ENCODE measurements at regions not wholly inside any gene's neighbourhood (a gene's known extent, or its start where the extent isn't known, plus 50 kb on each side); places are given as distances from the start of the nearest gene placed in this dataset.
"Not testable (repeated sequence)": the region's sequence is repeated elsewhere in the genome, so short reads cannot be mapped to it uniquely, and the experiment has no call there.

- no peak for DNase-seq (ENCODE audit: low spot score)
These were observed 679.2 kb upstream of the ZNF804A start for GRCh38 chr2:183919167-183919566.

GRCh38 chr2:183919926-183920325, 678.4 kb upstream of the ZNF804A start:
- no peak for DNase-seq (ENCODE audit: low spot score)

- DNase-seq (ENCODE audit: low spot score): no peak
These were observed 673.0 kb upstream of the ZNF804A start for GRCh38 chr2:183925281-183925680.

GRCh38 chr2:183926433-183926832, 671.9 kb upstream of the ZNF804A start:
- no peak for DNase-seq (ENCODE audit: low spot score)

GRCh38 chr2:183927406-183928325, 670.7 kb upstream of the ZNF804A start:
- no peak for DNase-seq (ENCODE audit: low spot score)

GRCh38 chr2:183935005-183935404, 663.3 kb upstream of the ZNF804A start:
- no peak for DNase-seq (ENCODE audit: low spot score)

- no peak for DNase-seq (ENCODE audit: low spot score)
These were observed 661.1 kb upstream of the ZNF804A start for GRCh38 chr2:183937220-183937619.

- no peak for DNase-seq (ENCODE audit: low spot score)
These were observed 652.1 kb upstream of the ZNF804A start for GRCh38 chr2:183946193-183946592.

- DNase-seq (ENCODE audit: low spot score): no peak
These were observed 649.5 kb upstream of the ZNF804A start for GRCh38 chr2:183948861-183949260.

GRCh38 chr2:183950673-183951072, 647.7 kb upstream of the ZNF804A start:
- DNase-seq (ENCODE audit: low spot score): no peak

GRCh38 chr2:183951630-183952029, 646.7 kb upstream of the ZNF804A start:
- no peak for DNase-seq (ENCODE audit: low spot score)

GRCh38 chr2:183952741-183953140, 645.6 kb upstream of the ZNF804A start:
- DNase-seq (ENCODE audit: low spot score): no peak

- DNase-seq (ENCODE audit: low spot score): no peak
These were observed 634.7 kb upstream of the ZNF804A start for GRCh38 chr2:183963609-183964008.

GRCh38 chr2:183964565-183964964, 633.8 kb upstream of the ZNF804A start:
- no peak for DNase-seq (ENCODE audit: low spot score)

GRCh38 chr2:183967756-183968155, 630.6 kb upstream of the ZNF804A start:
- DNase-seq (ENCODE audit: low spot score): no peak

GRCh38 chr2:183975676-183976075, 622.7 kb upstream of the ZNF804A start:
- not testable (repeated sequence) for DNase-seq (ENCODE audit: low spot score)

GRCh38 chr2:183984871-183985270, 613.5 kb upstream of the ZNF804A start:
- no peak for DNase-seq (ENCODE audit: low spot score)

- DNase-seq (ENCODE audit: low spot score): no peak
These were observed 606.4 kb upstream of the ZNF804A start for GRCh38 chr2:183991968-183992367.

GRCh38 chr2:183993052-183993451, 605.3 kb upstream of the ZNF804A start:
- no peak for DNase-seq (ENCODE audit: low spot score)

GRCh38 chr2:183995632-183996031, 602.7 kb upstream of the ZNF804A start:
- DNase-seq (ENCODE audit: low spot score): no peak

GRCh38 chr2:183996825-183997793, 601.2 kb upstream of the ZNF804A start:
- no peak for DNase-seq (ENCODE audit: low spot score)

GRCh38 chr2:183998041-183998796, 600.1 kb upstream of the ZNF804A start:
- DNase-seq (ENCODE audit: low spot score): no peak

Measured in iPS-NIHi11 (cell line).